CD14-positive monocyte (primary cell): ENCODE measurements at regions not wholly inside any gene's neighbourhood (a gene's known extent, or its start where the extent isn't known, plus 50 kb on each side); places are given as distances from the start of the nearest gene placed in this dataset.

Source experiments
- DNase-seq, 3 donors: peaks; one replicate each; pipeline ENCODE4 v3.0.0-alpha.2; 2011 to 2022
- H2AFZ ChIP-seq: 2 replicates; pipeline ENCODE4 v1.6.0; 2012; ENCODE audit warnings: mild to moderate bottlenecking, low read depth, low read length, inconsistent platforms; ENCODE audit not compliant: insufficient read depth, poor library complexity, severe bottlenecking
- H3K27ac ChIP-seq, 2 donors: 1 replicate in 1 of 2; 2 replicates in 1 of 2; pipeline ENCODE4 v1.5.1; 2012 to 2013; ENCODE audit warnings: low read length in 2 of 2, control low read depth in 1 of 2, inconsistent platforms in 1 of 2, low read depth in 1 of 2, mild to moderate bottlenecking in 1 of 2
- H3K27me3 ChIP-seq, 2 donors: one replicate each; pipeline versions ENCODE4 v1.6.0 to v1.6.1; 2011 to 2013; ENCODE audit warnings: low read length in 2 of 2; ENCODE audit not compliant: control insufficient read depth in 2 of 2, insufficient read depth in 2 of 2
- H3K36me3 ChIP-seq, 2 donors: replicated peaks in 1 of 2; 1 replicate in 1 of 2; 2 replicates in 1 of 2; pipeline versions ENCODE4 v1.5.1 to v1.6.1; 2012 to 2013; ENCODE audit warnings: low read length in 2 of 2, control low read depth in 1 of 2, inconsistent platforms in 1 of 2, mild to moderate bottlenecking in 1 of 2; ENCODE audit not compliant: insufficient read depth in 2 of 2, control insufficient read depth in 1 of 2
- H3K4me1 ChIP-seq, 2 donors: 1 replicate in 1 of 2; 2 replicates in 1 of 2; pipeline versions ENCODE4 v1.5.1 to v1.6.1; 2012 to 2013; ENCODE audit warnings: low read length in 2 of 2, control low read depth in 1 of 2, inconsistent platforms in 1 of 2, mild to moderate bottlenecking in 1 of 2, moderate library complexity in 1 of 2; ENCODE audit not compliant: insufficient read depth in 2 of 2, control insufficient read depth in 1 of 2
- H3K4me2 ChIP-seq: replicated peaks from 2 replicates; pipeline ENCODE3; 2012; ENCODE audit warnings: low read length, moderate library complexity, mild to moderate bottlenecking; ENCODE audit not compliant: poor library complexity, severe bottlenecking; ENCODE audit errors: extremely low read depth
- H3K4me3 ChIP-seq, 3 experiments: fragments of 200-600 bp in 1 of 3; sonication (generic) in 1 of 3; replicated peaks in 1 of 3; 1 replicate in 2 of 3; 2 replicates in 1 of 3; pipeline ENCODE4 v1.5.1; 2011 to 2013; ENCODE audit warnings: low read length in 3 of 3, mild to moderate bottlenecking in 3 of 3, control low read depth in 2 of 3, low read depth in 2 of 3, inconsistent platforms in 1 of 3, moderate library complexity in 1 of 3
- H3K79me2 ChIP-seq: 2 replicates; pipeline ENCODE4 v1.6.0; 2012; ENCODE audit warnings: mild to moderate bottlenecking, control low read depth, inconsistent platforms, low read length, moderate library complexity; ENCODE audit not compliant: insufficient read depth
- H3K9ac ChIP-seq: 2 replicates; pipeline ENCODE4 v1.6.0; 2017; ENCODE audit warnings: low read length, mild to moderate bottlenecking; ENCODE audit not compliant: insufficient read depth, poor library complexity, severe bottlenecking
- H3K9me3 ChIP-seq, 2 donors: replicated peaks in 1 of 2; 1 replicate in 1 of 2; 2 replicates in 1 of 2; pipeline versions ENCODE4 v1.5.1 to v1.6.1; 2012 to 2013; ENCODE audit warnings: low read length in 2 of 2, control low read depth in 1 of 2; ENCODE audit not compliant: control insufficient read depth in 1 of 2, insufficient read depth in 1 of 2
- H4K20me1 ChIP-seq: 2 replicates; pipeline ENCODE4 v1.6.0; 2012; ENCODE audit warnings: mild to moderate bottlenecking, low read length, control low read depth, moderate library complexity; ENCODE audit not compliant: insufficient read depth
- H3K27ac Mint-ChIP-seq, 7 donors: one replicate each; pipeline ENCODE4 v1.8.0; 2020; ENCODE audit warnings: mild to moderate bottlenecking in 7 of 7, mixed read lengths in 7 of 7, moderate library complexity in 6 of 7, inconsistent platforms in 2 of 7
- H3K27me3 Mint-ChIP-seq, 3 donors: one replicate each; pipeline ENCODE4 v1.8.0; 2021 to 2022; ENCODE audit warnings: low read depth in 3 of 3, mild to moderate bottlenecking in 3 of 3, mixed read lengths in 3 of 3, moderate library complexity in 3 of 3, inconsistent platforms in 1 of 3
- H3K36me3 Mint-ChIP-seq, 2 donors: one replicate each; pipeline ENCODE4 v1.8.0; 2020; ENCODE audit warnings: mixed read lengths in 2 of 2, inconsistent platforms in 1 of 2, mild to moderate bottlenecking in 1 of 2
- H3K4me1 Mint-ChIP-seq: one replicate; pipeline ENCODE4 v1.8.0; 2020; ENCODE audit warnings: mild to moderate bottlenecking, mixed read lengths
- H3K4me3 Mint-ChIP-seq, 2 donors: one replicate each; pipeline ENCODE4 v1.8.0; 2020; ENCODE audit warnings: mild to moderate bottlenecking in 2 of 2, mixed read lengths in 2 of 2, moderate library complexity in 1 of 2
- H3K9me3 Mint-ChIP-seq, 7 donors: one replicate each; pipeline ENCODE4 v1.8.0; 2020 to 2022; ENCODE audit warnings: mixed read lengths in 7 of 7, mild to moderate bottlenecking in 6 of 7, moderate library complexity in 6 of 7, inconsistent platforms in 2 of 7
- CTCF ChIP-seq: fragments of 200-600 bp; IDR thresholded peaks from one replicate; pipeline ENCODE4 v1.8.0; 2022; ENCODE audit warnings: antibody characterized with exemption, mild to moderate bottlenecking
- WGBS: methylation state at CpG from one replicate; pipeline ENCODE4 v1.1.5; 2013; ENCODE audit warnings: missing lambda C conversion rate; ENCODE audit not compliant: insufficient coverage; 5-methylcytosine and 5-hydroxymethylcytosine counted together
- intact Hi-C, 2 donors: fragments of 100-400 bp; cut with micrococcal nuclease; formaldehyde crosslinking; loops; one replicate each; pipeline versions ENCODE4 v1.15.0 to v1.15.1; 2023

DNA sequence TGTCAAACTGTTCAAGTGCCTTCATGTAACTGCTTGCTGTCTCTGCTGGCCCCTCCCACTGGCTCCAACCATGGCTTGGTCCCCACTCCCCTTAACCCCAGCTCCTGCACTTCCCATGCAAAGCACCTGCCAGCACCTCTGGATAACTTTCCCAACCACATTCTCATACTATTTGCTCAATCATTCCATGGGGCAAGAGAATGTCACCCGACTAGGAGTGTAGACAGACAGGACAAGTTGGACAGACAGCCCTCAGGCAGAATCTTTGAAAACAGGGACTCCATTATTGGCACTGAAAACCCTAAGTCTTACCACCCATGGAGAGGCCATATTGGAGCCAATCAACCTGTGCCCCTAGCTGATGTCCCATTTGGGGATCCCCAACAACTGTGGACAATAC lies 246.5 kb downstream of the RPLP1 start:
- H3K27ac Mint-ChIP-seq = no peak overlapping the region
- no peaks in the 10 kb centered on the region for H3K36me3 ChIP-seq
- H3K4me3 Mint-ChIP-seq = no peak overlapping the region
- H3K9me3 ChIP-seq = no peaks in the 10 kb centered on the region
- H3K4me1 ChIP-seq = peaks cover 26 to 28% of the 10 kb centered on the region in 2 donors
- peaks cover 4 to 6% of the 10 kb centered on the region in 2 donors for H3K36me3 Mint-ChIP-seq
- no peaks in the 10 kb centered on the region for H4K20me1 ChIP-seq
- no peak overlapping the region for H2AFZ ChIP-seq
- H3K27ac ChIP-seq = no peak overlapping the region
- H3K4me3 ChIP-seq = no peak overlapping the region
- H3K79me2 ChIP-seq = no peaks in the 10 kb centered on the region
- no peaks in the 10 kb centered on the region for H3K27me3 ChIP-seq
- TF ChIP-seq CTCF = no peak
- no peak overlapping the region for H3K9ac ChIP-seq
- no peak for DNase-seq
- peaks cover 0 to 2% (median 2%) of the 10 kb centered on the region in 3 donors for H3K27me3 Mint-ChIP-seq
- no peak overlapping the region for H3K4me2 ChIP-seq
- H3K9me3 Mint-ChIP-seq = peaks cover 0 to 7% (median 0%) of the 10 kb centered on the region in 7 donors
- WGBS = no CpG with 5 or more reads among the region's 1 CpG
- intact Hi-C loops = no loop called here
- peaks cover 24% of the 10 kb centered on the region for H3K4me1 Mint-ChIP-seq

- Histone ChIP-seq H3K36me3 (no peaks in the 10 kb centered on the region), H4K20me1 (no peaks in the 10 kb centered on the region), H3K79me2 (no peaks in the 10 kb centered on the region), H3K4me2 (no peak overlapping the region), H3K9ac (no peak overlapping the region), H3K27me3 (no peaks in the 10 kb centered on the region), H3K4me3 (no peak overlapping the region), H3K4me1 (peaks cover 26 to 28% of the 10 kb centered on the region in 2 donors), H3K27ac (no peak overlapping the region), H2AFZ (no peak overlapping the region), H3K9me3 (no peaks in the 10 kb centered on the region)
- 100% methylated on average over 1 of the region's 3 CpGs for WGBS
- peaks cover 0 to 2% (median 2%) of the 10 kb centered on the region in 3 donors for H3K27me3 Mint-ChIP-seq
- intact Hi-C loops = no loop called here
- peaks cover 24% of the 10 kb centered on the region for H3K4me1 Mint-ChIP-seq
- DNase-seq = no peak
- no peak for TF ChIP-seq CTCF
- no peak overlapping the region for H3K27ac Mint-ChIP-seq
- no peak overlapping the region for H3K4me3 Mint-ChIP-seq
- peaks cover 0 to 7% (median 0%) of the 10 kb centered on the region in 7 donors for H3K9me3 Mint-ChIP-seq
- H3K36me3 Mint-ChIP-seq = peaks cover 4 to 5% of the 10 kb centered on the region in 2 donors
Observed at GRCh38 chr15:69700380-69700779, 247.8 kb downstream of the RPLP1 start.
